Right cardiac atrium (tissue), 5 donors: ENCODE measurements at regions not wholly inside any gene's neighbourhood (a gene's known extent, or its start where the extent isn't known, plus 50 kb on each side); places are given as distances from the start of the nearest gene placed in this dataset.
"Not testable (repeated sequence)": the region's sequence is repeated elsewhere in the genome, so short reads cannot be mapped to it uniquely, and the experiment has no call there.

Experiments used
- ATAC-seq, 2 donors: fragments of 200-7000 bp; cut with Tn5 transposase; one replicate each; pipeline versions ENCODE4 v1.8.0 to v1.9.1; 2020; ENCODE audit warnings: moderate library complexity in 2 of 2, mild to moderate bottlenecking in 1 of 2
- DNase-seq, 3 donors: peaks; one replicate each; pipeline ENCODE4 v3.0.0-alpha.2; 2020
- H3K27ac ChIP-seq: one replicate; pipeline ENCODE4 v1.5.1; 2013; ENCODE audit warnings: mild to moderate bottlenecking, low read length, control low read depth, moderate library complexity
- H3K27me3 ChIP-seq: one replicate; pipeline ENCODE4 v1.6.1; 2013; ENCODE audit not compliant: control insufficient read depth, insufficient read depth
- H3K4me1 ChIP-seq: one replicate; pipeline ENCODE4 v1.6.1; 2013; ENCODE audit warnings: low read length; ENCODE audit not compliant: control insufficient read depth, insufficient read depth
- H3K4me3 ChIP-seq: one replicate; pipeline ENCODE4 v1.5.1; 2013; ENCODE audit warnings: low read length, control low read depth
- H3K9me3 ChIP-seq: one replicate; pipeline ENCODE4 v1.6.1; 2013; ENCODE audit warnings: low read length; ENCODE audit not compliant: control insufficient read depth
- WGBS: extraction: QIAGEN DNeasy Blood & Tissue Kit; methylation state at CpG from one replicate; pipeline ENCODE4 v1.1.7; 2013; 5-methylcytosine and 5-hydroxymethylcytosine counted together
- intact Hi-C, 4 donors: fragments of 100-400 bp; cut with DNase I; formaldehyde crosslinking; loops; one replicate each; pipeline versions ENCODE4 v1.11.0 to v1.14.0; 2022 to 2023
- donor health status: healthy with polysubstance abuse.
- donor health status: DM: no; HTN: yes; CAD: no.
- donor health status: DM: no; HTN: no; CAD: no.
- donor health status: DM: no; HTN: yes; CAD: no; lungs with severe emphysema.
- donor health status: DM: yes; HTN: yes; CAD: no.

- no peak overlapping the region for H3K27ac ChIP-seq
- no peaks in the 10 kb centered on the region for H3K27me3 ChIP-seq
- DNase-seq (no peak), ATAC-seq (no peak)
- 90% methylated on average over 3 of the region's 3 CpGs for WGBS
- no peaks in the 10 kb centered on the region for H3K9me3 ChIP-seq
- intact Hi-C loops, result no loop called here
- H3K4me1 ChIP-seq, result no peaks in the 10 kb centered on the region
- H3K4me3 ChIP-seq, result no peak overlapping the region
These were observed 252.5 kb downstream of the SMAD2 start for GRCh38 chr18:47677952-47678351.

GRCh38 chr18:47669815-47670214 lies 260.6 kb downstream of the SMAD2 start:
- intact Hi-C loops, result no loop called here
- WGBS, result 79% methylated on average over 3 of the region's 3 CpGs
- DNase-seq (no peak), ATAC-seq (no peak)
- Histone ChIP-seq H3K9me3 (no peaks in the 10 kb centered on the region), H3K4me3 (no peak overlapping the region), H3K27me3 (no peaks in the 10 kb centered on the region), H3K4me1 (no peaks in the 10 kb centered on the region), H3K27ac (no peak overlapping the region)

- H3K4me3 ChIP-seq, result no peak overlapping the region
- ATAC-seq (no peak), DNase-seq (no peak)
- intact Hi-C loops, result no loop called here
- no peaks in the 10 kb centered on the region for H3K9me3 ChIP-seq
- no peak overlapping the region for H3K27ac ChIP-seq
- WGBS, result 76% methylated on average over 2 of the region's 2 CpGs
- no peaks in the 10 kb centered on the region for H3K27me3 ChIP-seq
- H3K4me1 ChIP-seq, result no peaks in the 10 kb centered on the region
These were observed 272.0 kb downstream of the SMAD2 start for GRCh38 chr18:47658498-47658897.

GRCh38 chr18:47654988-47655387 lies 275.5 kb downstream of the SMAD2 start:
- no peak for ATAC-seq
- intact Hi-C loops, result no loop called here

GRCh38 chr18:47644896-47645295 lies 285.6 kb downstream of the SMAD2 start:
- Histone ChIP-seq H3K27ac (no peak overlapping the region), H3K4me1 (no peaks in the 10 kb centered on the region), H3K4me3 (no peak overlapping the region), H3K9me3 (no peaks in the 10 kb centered on the region), H3K27me3 (no peaks in the 10 kb centered on the region)
- no peak for DNase-seq
- WGBS, result 58% methylated on average over 1 of the region's 1 CpG
- intact Hi-C loops, result no loop called here
- no peak for ATAC-seq

More at GRCh38 chr18:47654988-47655387, 275.5 kb downstream of the SMAD2 start:
- Histone ChIP-seq H3K4me1 (no peaks in the 10 kb centered on the region), H3K4me3 (no peak overlapping the region), H3K27ac (no peak overlapping the region), H3K27me3 (no peaks in the 10 kb centered on the region), H3K9me3 (no peaks in the 10 kb centered on the region)
- DNase-seq, result no peak

GRCh38 chr18:47637551-47637950 lies 292.9 kb downstream of the SMAD2 start:
- not testable (repeated sequence) for H3K27me3 ChIP-seq, H3K4me1 ChIP-seq, H3K27ac ChIP-seq, H3K4me3 ChIP-seq, H3K9me3 ChIP-seq, DNase-seq, ATAC-seq
- intact Hi-C loops, result loop anchor here in 1 of 4 donors (10.0 kb wide), 1 partner anchor 143 kb away; no protein-coding TSS in a partner anchor
- 89% methylated on average over 10 of the region's 10 CpGs for WGBS

GRCh38 chr18:47635416-47635815 lies 295.0 kb downstream of the SMAD2 start:
- DNase-seq, result peak in 1 of 3 donors; percentile 56
- Histone ChIP-seq H3K9me3 (no peaks in the 10 kb centered on the region), H3K4me3 (no peak overlapping the region), H3K27me3 (no peaks in the 10 kb centered on the region), H3K4me1 (peaks cover 4% of the 10 kb centered on the region), H3K27ac (no peak overlapping the region)
- ATAC-seq, result peak; percentile 92 to 95
- 67% methylated on average over 6 of the region's 6 CpGs for WGBS
- intact Hi-C loops, result loop anchor here in 1 of 4 donors (10.0 kb wide), 1 partner anchor 141 kb away; no protein-coding TSS in a partner anchor

GRCh38 chr18:47632970-47633635 lies 297.4 kb downstream of the SMAD2 start:
- WGBS, result 52% methylated on average over 2 of the region's 2 CpGs
- DNase-seq (no peak), ATAC-seq (peak; percentile 18 to 65)
- Histone ChIP-seq H3K27ac (no peak overlapping the region), H3K27me3 (no peaks in the 10 kb centered on the region), H3K4me1 (peaks cover 4% of the 10 kb centered on the region), H3K4me3 (no peak overlapping the region), H3K9me3 (no peaks in the 10 kb centered on the region)
- intact Hi-C loops, result loop anchor here in 1 of 4 donors (10.0 kb wide), 1 partner anchor 138 kb away; no protein-coding TSS in a partner anchor

- DNase-seq (no peak), ATAC-seq (no peak)
- H3K4me3 ChIP-seq, result no peak overlapping the region
- WGBS, result 66% methylated on average over 5 of the region's 5 CpGs
- intact Hi-C loops, result no loop called here
- no peaks in the 10 kb centered on the region for H3K9me3 ChIP-seq
- no peak overlapping the region for H3K27ac ChIP-seq
- H3K4me1 ChIP-seq, result no peaks in the 10 kb centered on the region
- H3K27me3 ChIP-seq, result no peaks in the 10 kb centered on the region
These were observed 301.6 kb downstream of the SMAD2 start for GRCh38 chr18:47628893-47629292.

GRCh38 chr18:47628240-47628781 lies 302.1 kb downstream of the SMAD2 start:
- no peak overlapping the region for H3K4me3 ChIP-seq
- no peaks in the 10 kb centered on the region for H3K9me3 ChIP-seq
- DNase-seq (no peak), ATAC-seq (no peak)
- no peak overlapping the region for H3K27ac ChIP-seq
- H3K27me3 ChIP-seq, result no peaks in the 10 kb centered on the region
- H3K4me1 ChIP-seq, result no peaks in the 10 kb centered on the region
- intact Hi-C loops, result no loop called here

GRCh38 chr18:47627030-47627429 lies 303.4 kb downstream of the SMAD2 start:
- Histone ChIP-seq H3K4me1 (no peaks in the 10 kb centered on the region), H3K27ac (no peak overlapping the region), H3K9me3 (no peaks in the 10 kb centered on the region), H3K4me3 (no peak overlapping the region), H3K27me3 (no peaks in the 10 kb centered on the region)
- WGBS, result 64% methylated on average over 3 of the region's 3 CpGs
- intact Hi-C loops, result no loop called here
- ATAC-seq (no peak), DNase-seq (no peak)
